ENCODE measurements at regions not wholly inside any gene's neighbourhood (a gene's known extent, or its start where the extent isn't known, plus 50 kb on each side); places are given as distances from the start of the nearest gene placed in this dataset.

DNA sequence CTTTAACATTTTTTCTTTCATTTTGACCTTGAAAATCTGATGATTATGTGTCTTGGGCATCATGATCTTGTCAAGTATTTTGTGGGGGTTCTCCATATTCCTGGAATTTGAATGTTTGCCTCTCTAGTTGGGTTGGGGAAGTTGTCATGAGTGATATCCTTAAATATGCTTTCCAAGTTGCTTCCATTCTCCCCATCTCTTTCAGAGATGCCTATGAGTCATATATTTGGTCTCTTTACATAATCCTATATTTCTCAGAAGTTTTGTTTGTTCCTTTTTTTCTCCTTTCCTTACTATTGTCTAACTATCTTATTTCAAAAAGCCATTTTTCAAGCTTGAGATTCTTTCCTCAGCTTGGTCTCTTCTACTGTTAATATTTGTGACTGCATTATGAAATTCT is 69.0 kb upstream of the CCDC80 start:
- Histone ChIP-seq H3K9me1 (ENCODE audit: insufficient read depth, low read length) (peaks cover 2% of the 10 kb centered on the region; the same call in 1 of the 2 replicates), H3K9ac (ENCODE audit: low read depth, low read length) (no peak overlapping the region), H4K20me1 (ENCODE audit: insufficient read depth, low read length) (no peaks in the 10 kb centered on the region), H4K8ac (ENCODE audit: low read depth in 2 of 2, low read length in 2 of 2) (no peak overlapping the region), H3K27ac (ENCODE audit: insufficient read depth, low read length) (no peak overlapping the region), H2BK5ac (ENCODE audit: low read depth, low read length, poor library complexity, severe bottlenecking) (no peak overlapping the region), H3K4me2 (ENCODE audit: low read depth, low read length) (no peak overlapping the region), H2AK9ac (replicated peaks; ENCODE audit: low read depth, low read length, poor library complexity) (no peak overlapping the region), H2BK120ac (ENCODE audit: low read depth, low read length) (no peak overlapping the region), H3K79me1 (ENCODE audit: low read depth in 1 of 2, low read length in 2 of 2) (no peaks in the 10 kb centered on the region), H3K4me1 (ENCODE audit: control insufficient read depth, insufficient read depth, low read length) (no peaks in the 10 kb centered on the region), H3K36me3 (ENCODE audit: control insufficient read depth, insufficient read depth, low read length) (no peaks in the 10 kb centered on the region), H3K4ac (ENCODE audit: low read depth, low read length) (no peak overlapping the region), H3K14ac (replicated peaks; ENCODE audit: low read depth, low read length) (no peak overlapping the region), H4K91ac (ENCODE audit: insufficient read depth, low read depth, low read length) (no peak overlapping the region), H3K18ac (ENCODE audit: low read depth, low read length) (no peak overlapping the region), H2AFZ (replicated peaks; ENCODE audit: low read length, poor library complexity) (no peak overlapping the region), H2BK15ac (ENCODE audit: low read depth, low read length) (no peak overlapping the region), H2BK20ac (ENCODE audit: low read depth, low read length) (no peak overlapping the region), H3K23ac (ENCODE audit: low read depth, low read length) (no peak overlapping the region), H3K56ac (ENCODE audit: extremely low read depth, insufficient read depth, low read length) (no peak overlapping the region), H3K9me3 (ENCODE audit: control insufficient read depth, insufficient read depth, low read length) (no peaks in the 10 kb centered on the region), H4K5ac (ENCODE audit: low read depth, low read length) (no peak overlapping the region), H2AK5ac (ENCODE audit: low read depth, low read length) (no peak overlapping the region), H3K4me3 (ENCODE audit: insufficient read depth, low read depth, low read length) (no peak overlapping the region), H3K27me3 (ENCODE audit: control insufficient read depth, insufficient read depth, low read length) (no peaks in the 10 kb centered on the region)
- dilution Hi-C loops (cut with HindIII; ENCODE audit: low sequenced_read_pairs, unreplicated experiment) (no loop called here), intact Hi-C loops (cut with micrococcal nuclease) (no loop called here), in situ Hi-C loops (cut with MboI; ENCODE audit: low sequenced_read_pairs) (no loop called here)
- POLR2A ChIA-PET (ENCODE audit: unreplicated experiment), result no interaction called here
- TF ChIP-seq MAZ (IDR thresholded peaks at IDR 0.05; ENCODE audit: borderline replicate concordance, low read depth, low read length) (no peak), NFE2L2 (IDR thresholded peaks at IDR 0.05; ENCODE audit: low read depth, low read length) (no peak), MAFK (IDR thresholded peaks at IDR 0.05; ENCODE audit: low read depth, low read length) (no peak), RFX5 (IDR thresholded peaks at IDR 0.05; ENCODE audit: low read depth, low read length) (no peak), BHLHE40 (IDR thresholded peaks at IDR 0.05; ENCODE audit: low read depth, low read length) (no peak), FOS (IDR thresholded peaks at IDR 0.05; ENCODE audit: low read depth, low read length) (no peak), RAD21 (IDR thresholded peaks at IDR 0.05; ENCODE audit: low read length) (no peak), POLR2A (IDR thresholded peaks at IDR 0.05; ENCODE audit: low read depth, low read length) (no peak), USF2 (IDR thresholded peaks at IDR 0.05; ENCODE audit: low read depth, low read length) (no peak), RCOR1 (IDR thresholded peaks at IDR 0.05; ENCODE audit: insufficient replicate concordance, low read length) (no peak), CEBPB (IDR thresholded peaks at IDR 0.05; ENCODE audit: low read depth, low read length) (no peak), CHD1 (IDR thresholded peaks at IDR 0.05; ENCODE audit: low read depth, low read length) (no peak), SMC3 (IDR thresholded peaks at IDR 0.05; ENCODE audit: low read depth, low read length) (no peak), MXI1 (IDR thresholded peaks at IDR 0.05; ENCODE audit: borderline replicate concordance, low read depth, low read length) (no peak)
- TF ChIP-seq, protein P1, sequence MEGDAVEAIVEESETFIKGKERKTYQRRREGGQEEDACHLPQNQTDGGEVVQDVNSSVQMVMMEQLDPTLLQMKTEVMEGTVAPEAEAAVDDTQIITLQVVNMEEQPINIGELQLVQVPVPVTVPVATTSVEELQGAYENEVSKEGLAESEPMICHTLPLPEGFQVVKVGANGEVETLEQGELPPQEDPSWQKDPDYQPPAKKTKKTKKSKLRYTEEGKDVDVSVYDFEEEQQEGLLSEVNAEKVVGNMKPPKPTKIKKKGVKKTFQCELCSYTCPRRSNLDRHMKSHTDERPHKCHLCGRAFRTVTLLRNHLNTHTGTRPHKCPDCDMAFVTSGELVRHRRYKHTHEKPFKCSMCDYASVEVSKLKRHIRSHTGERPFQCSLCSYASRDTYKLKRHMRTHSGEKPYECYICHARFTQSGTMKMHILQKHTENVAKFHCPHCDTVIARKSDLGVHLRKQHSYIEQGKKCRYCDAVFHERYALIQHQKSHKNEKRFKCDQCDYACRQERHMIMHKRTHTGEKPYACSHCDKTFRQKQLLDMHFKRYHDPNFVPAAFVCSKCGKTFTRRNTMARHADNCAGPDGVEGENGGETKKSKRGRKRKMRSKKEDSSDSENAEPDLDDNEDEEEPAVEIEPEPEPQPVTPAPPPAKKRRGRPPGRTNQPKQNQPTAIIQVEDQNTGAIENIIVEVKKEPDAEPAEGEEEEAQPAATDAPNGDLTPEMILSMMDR (conservative IDR thresholded peaks at IDR 0.05; ENCODE audit: low read depth, low read length), result no peak
- TF ChIP-seq, protein P2, sequence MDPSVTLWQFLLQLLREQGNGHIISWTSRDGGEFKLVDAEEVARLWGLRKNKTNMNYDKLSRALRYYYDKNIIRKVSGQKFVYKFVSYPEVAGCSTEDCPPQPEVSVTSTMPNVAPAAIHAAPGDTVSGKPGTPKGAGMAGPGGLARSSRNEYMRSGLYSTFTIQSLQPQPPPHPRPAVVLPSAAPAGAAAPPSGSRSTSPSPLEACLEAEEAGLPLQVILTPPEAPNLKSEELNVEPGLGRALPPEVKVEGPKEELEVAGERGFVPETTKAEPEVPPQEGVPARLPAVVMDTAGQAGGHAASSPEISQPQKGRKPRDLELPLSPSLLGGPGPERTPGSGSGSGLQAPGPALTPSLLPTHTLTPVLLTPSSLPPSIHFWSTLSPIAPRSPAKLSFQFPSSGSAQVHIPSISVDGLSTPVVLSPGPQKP (IDR thresholded peaks at IDR 0.05; ENCODE audit: borderline replicate concordance, low read depth, low read length), result no peak
- peak; percentile 17 for DNase-seq
- CTCF ChIA-PET, result interaction anchor here (1.2 kb wide), 1 partner anchor 25 kb away, joined by 3 read pairs; no protein-coding TSS in a partner anchor
- ATAC-seq (ENCODE audit: low read depth), result no peak; the same call in 1 of the 2 replicates
- BruUV-seq (replicated peaks), result no TSS peak

All from IMR-90 (cell line).